ENCODE measurements at regions not wholly inside any gene's neighbourhood (a gene's known extent, or its start where the extent isn't known, plus 50 kb on each side); places are given as distances from the start of the nearest gene placed in this dataset.

- intact Hi-C loops (cut with micrococcal nuclease; ENCODE audit: unreplicated experiment), result no loop called here
- Histone ChIP-seq H3K4me3 (no peak overlapping the region), H3F3A (ENCODE audit: insufficient read depth, low read depth) (peaks cover 6% of the 10 kb centered on the region; the same call in 1 of the 2 replicates), H4K20me1 (ENCODE audit: insufficient read depth) (no peaks in the 10 kb centered on the region), H2AFZ (no peak overlapping the region), H3K79me2 (ENCODE audit: low read depth) (no peaks in the 10 kb centered on the region), H3K4me2 (no peak overlapping the region), H3K9me3 (ENCODE audit: insufficient read depth, low read depth) (no peaks in the 10 kb centered on the region), H3K9me2 (ENCODE audit: insufficient read depth) (no peaks in the 10 kb centered on the region), H3K27ac (no peak overlapping the region), H3K27me3 (ENCODE audit: insufficient read depth, low read depth) (no peaks in the 10 kb centered on the region), H3K4me1 (replicated peaks; ENCODE audit: insufficient read depth) (no peaks in the 10 kb centered on the region), H3K36me3 (ENCODE audit: low read depth) (no peaks in the 10 kb centered on the region)
- CTCF ChIA-PET, result no interaction called here
- BruUV-seq (replicated peaks), result no TSS peak
- DNase-seq, result no peak
- POLR2A ChIA-PET (ENCODE audit: unreplicated experiment), result no interaction called here
- TF ChIP-seq EZH2 (IDR thresholded peaks at IDR 0.05; ENCODE audit: low read depth), result no peak
- no peak for TF ChIP-seq CTCF (conservative IDR thresholded peaks at IDR 0.05)
Observed at GRCh38 chr2:120922571-120923332, 187.1 kb downstream of the GLI2 start.

GRCh38 chr2:120923426-120923825 is 187.8 kb downstream of the GLI2 start:
- no peak overlapping the region for H3K4me3 ChIP-seq
- peaks cover 6% of the 10 kb centered on the region; the same call in 1 of the 2 replicates for H3F3A ChIP-seq (ENCODE audit: insufficient read depth, low read depth)
- TF ChIP-seq CTCF (conservative IDR thresholded peaks at IDR 0.05) (no peak), EZH2 (IDR thresholded peaks at IDR 0.05; ENCODE audit: low read depth) (no peak)
- intact Hi-C loops (cut with micrococcal nuclease; ENCODE audit: unreplicated experiment), result no loop called here
- no peak overlapping the region for H2AFZ ChIP-seq
- DNase-seq, result no peak
- H3K9me3 ChIP-seq (ENCODE audit: insufficient read depth, low read depth), result no peaks in the 10 kb centered on the region
- CTCF ChIA-PET, result no interaction called here
- no peaks in the 10 kb centered on the region for H3K27me3 ChIP-seq (ENCODE audit: insufficient read depth, low read depth)
- no peaks in the 10 kb centered on the region for H3K36me3 ChIP-seq (ENCODE audit: low read depth)
- no peaks in the 10 kb centered on the region for H4K20me1 ChIP-seq (ENCODE audit: insufficient read depth)
- no peaks in the 10 kb centered on the region for H3K79me2 ChIP-seq (ENCODE audit: low read depth)
- no peaks in the 10 kb centered on the region for H3K9me2 ChIP-seq (ENCODE audit: insufficient read depth)
- BruUV-seq (replicated peaks), result no TSS peak
- POLR2A ChIA-PET (ENCODE audit: unreplicated experiment), result no interaction called here
- no peak overlapping the region for H3K4me2 ChIP-seq
- no peak overlapping the region for H3K27ac ChIP-seq
- H3K4me1 ChIP-seq (replicated peaks; ENCODE audit: insufficient read depth), result no peaks in the 10 kb centered on the region

GRCh38 chr2:120924924-120925323 is 189.3 kb downstream of the GLI2 start:
- BruUV-seq (replicated peaks), result no TSS peak
- intact Hi-C loops (cut with micrococcal nuclease; ENCODE audit: unreplicated experiment), result no loop called here
- Histone ChIP-seq H3K4me1 (replicated peaks; ENCODE audit: insufficient read depth) (no peaks in the 10 kb centered on the region), H3F3A (ENCODE audit: insufficient read depth, low read depth) (peaks cover 6% of the 10 kb centered on the region; the same call in 1 of the 2 replicates), H3K79me2 (ENCODE audit: low read depth) (no peaks in the 10 kb centered on the region), H3K36me3 (ENCODE audit: low read depth) (no peaks in the 10 kb centered on the region), H3K9me2 (ENCODE audit: insufficient read depth) (no peaks in the 10 kb centered on the region), H3K4me2 (no peak overlapping the region), H3K27ac (no peak overlapping the region), H3K27me3 (ENCODE audit: insufficient read depth, low read depth) (no peaks in the 10 kb centered on the region), H4K20me1 (ENCODE audit: insufficient read depth) (no peaks in the 10 kb centered on the region), H3K4me3 (no peak overlapping the region), H2AFZ (no peak overlapping the region), H3K9me3 (ENCODE audit: insufficient read depth, low read depth) (no peaks in the 10 kb centered on the region)
- POLR2A ChIA-PET (ENCODE audit: unreplicated experiment), result no interaction called here
- CTCF ChIA-PET, result no interaction called here
- DNase-seq, result no peak
- TF ChIP-seq CTCF (conservative IDR thresholded peaks at IDR 0.05), result no peak
- no peak for TF ChIP-seq EZH2 (IDR thresholded peaks at IDR 0.05; ENCODE audit: low read depth)
